ENCODE measurements at regions not wholly inside any gene's neighbourhood (a gene's known extent, or its start where the extent isn't known, plus 50 kb on each side); places are given as distances from the start of the nearest gene placed in this dataset.

DNA sequence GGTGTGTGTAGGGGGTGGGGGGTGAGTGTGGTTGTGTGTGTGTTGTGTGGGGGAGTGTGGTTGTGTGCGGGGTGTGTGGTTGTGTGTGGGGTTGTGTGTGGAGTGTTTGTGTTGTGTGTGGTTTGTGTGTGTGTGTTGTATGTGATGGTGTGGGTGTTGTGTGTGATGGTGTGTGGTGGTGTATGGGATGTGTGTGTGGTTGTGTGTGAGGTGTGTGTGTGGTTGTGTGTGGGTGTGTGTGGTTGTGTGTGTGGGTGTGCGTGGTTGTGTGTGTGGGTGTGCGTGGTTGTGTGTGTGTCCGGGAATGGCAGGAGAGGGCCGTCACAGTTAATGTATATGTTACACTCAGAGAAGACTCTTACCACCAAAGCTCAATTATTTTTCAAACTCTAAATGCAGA, 79.8 kb downstream of the TBXT start:
- H3K27ac Mint-ChIP-seq = no peak overlapping the region
- WGBS (ENCODE audit: insufficient coverage) = 88% methylated on average over 1 of the region's 5 CpGs

DNA sequence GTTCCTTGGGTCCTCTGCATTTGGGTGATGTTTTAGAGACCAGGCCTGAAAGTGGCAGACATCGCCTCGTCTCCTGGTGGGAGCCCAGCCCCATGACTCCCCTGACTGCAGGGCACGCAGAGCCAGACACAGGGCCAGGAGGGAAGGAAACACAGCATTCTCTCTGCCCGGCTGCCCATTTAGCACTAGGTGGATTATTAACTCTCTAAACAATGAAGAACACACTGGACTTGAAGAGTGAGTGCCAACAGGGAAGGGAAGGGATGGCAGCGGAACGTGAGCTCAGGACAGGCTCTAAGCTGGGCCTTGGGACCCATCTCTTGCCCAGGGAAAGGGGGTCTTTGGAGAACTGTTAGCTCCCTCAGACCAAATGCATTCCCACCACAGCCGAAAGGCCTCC, 80.4 kb downstream of the TBXT start:
- Histone ChIP-seq H3K9me3 (replicated peaks in 1 of 2; ENCODE audit: control insufficient read depth in 1 of 2, insufficient read depth in 1 of 2, low read length in 2 of 2) (no peaks in the 10 kb centered on the region), H3K4me1 (ENCODE audit: control insufficient read depth in 1 of 2, insufficient read depth in 2 of 2, low read length in 2 of 2) (no peaks in the 10 kb centered on the region), H3K4me3 (replicated peaks in 1 of 3; ENCODE audit: low read depth in 2 of 3, low read length in 3 of 3) (no peak overlapping the region), H3K36me3 (replicated peaks in 1 of 2; ENCODE audit: control insufficient read depth in 1 of 2, insufficient read depth in 2 of 2, low read length in 2 of 2) (no peaks in the 10 kb centered on the region), H4K20me1 (ENCODE audit: insufficient read depth, low read length) (no peaks in the 10 kb centered on the region), H3K79me2 (ENCODE audit: insufficient read depth, low read length) (no peaks in the 10 kb centered on the region), H2AFZ (ENCODE audit: insufficient read depth, low read depth, low read length, poor library complexity, severe bottlenecking) (no peak overlapping the region), H3K4me2 (replicated peaks; ENCODE audit: extremely low read depth, low read length, poor library complexity, severe bottlenecking) (no peak overlapping the region), H3K27me3 (ENCODE audit: control insufficient read depth in 2 of 2, insufficient read depth in 2 of 2, low read length in 2 of 2) (no peaks in the 10 kb centered on the region), H3K27ac (ENCODE audit: low read depth in 1 of 2, low read length in 2 of 2) (no peak overlapping the region), H3K9ac (ENCODE audit: insufficient read depth, low read length, poor library complexity, severe bottlenecking) (no peak overlapping the region)
- Mint-ChIP-seq H3K27ac (no peak overlapping the region), H3K27me3 (ENCODE audit: low read depth in 3 of 3) (peaks cover 0 to 7% (median 6%) of the 10 kb centered on the region in 3 donors), H3K4me1 (no peaks in the 10 kb centered on the region), H3K36me3 (no peaks in the 10 kb centered on the region), H3K4me3 (no peak overlapping the region), H3K9me3 (peaks cover 0 to 3% (median 0%) of the 10 kb centered on the region in 7 donors)
- WGBS (ENCODE audit: insufficient coverage) = 93% methylated on average over 6 of the region's 7 CpGs
- no peak for DNase-seq
- intact Hi-C loops (cut with micrococcal nuclease) = no loop called here
- TF ChIP-seq, protein P1, sequence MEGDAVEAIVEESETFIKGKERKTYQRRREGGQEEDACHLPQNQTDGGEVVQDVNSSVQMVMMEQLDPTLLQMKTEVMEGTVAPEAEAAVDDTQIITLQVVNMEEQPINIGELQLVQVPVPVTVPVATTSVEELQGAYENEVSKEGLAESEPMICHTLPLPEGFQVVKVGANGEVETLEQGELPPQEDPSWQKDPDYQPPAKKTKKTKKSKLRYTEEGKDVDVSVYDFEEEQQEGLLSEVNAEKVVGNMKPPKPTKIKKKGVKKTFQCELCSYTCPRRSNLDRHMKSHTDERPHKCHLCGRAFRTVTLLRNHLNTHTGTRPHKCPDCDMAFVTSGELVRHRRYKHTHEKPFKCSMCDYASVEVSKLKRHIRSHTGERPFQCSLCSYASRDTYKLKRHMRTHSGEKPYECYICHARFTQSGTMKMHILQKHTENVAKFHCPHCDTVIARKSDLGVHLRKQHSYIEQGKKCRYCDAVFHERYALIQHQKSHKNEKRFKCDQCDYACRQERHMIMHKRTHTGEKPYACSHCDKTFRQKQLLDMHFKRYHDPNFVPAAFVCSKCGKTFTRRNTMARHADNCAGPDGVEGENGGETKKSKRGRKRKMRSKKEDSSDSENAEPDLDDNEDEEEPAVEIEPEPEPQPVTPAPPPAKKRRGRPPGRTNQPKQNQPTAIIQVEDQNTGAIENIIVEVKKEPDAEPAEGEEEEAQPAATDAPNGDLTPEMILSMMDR (IDR thresholded peaks at IDR 0.05) = no peak

More for the DNA sequence above, 79.8 kb downstream of the TBXT start:
- Histone ChIP-seq H3K4me2 (replicated peaks; ENCODE audit: extremely low read depth, low read length, poor library complexity, severe bottlenecking) (no peak overlapping the region), H4K20me1 (ENCODE audit: insufficient read depth, low read length) (no peaks in the 10 kb centered on the region), H3K4me1 (ENCODE audit: control insufficient read depth in 1 of 2, insufficient read depth in 2 of 2, low read length in 2 of 2) (no peaks in the 10 kb centered on the region), H3K9ac (ENCODE audit: insufficient read depth, low read length, poor library complexity, severe bottlenecking) (no peak overlapping the region), H3K79me2 (ENCODE audit: insufficient read depth, low read length) (no peaks in the 10 kb centered on the region), H3K36me3 (replicated peaks in 1 of 2; ENCODE audit: control insufficient read depth in 1 of 2, insufficient read depth in 2 of 2, low read length in 2 of 2) (no peaks in the 10 kb centered on the region), H3K4me3 (replicated peaks in 1 of 3; ENCODE audit: low read depth in 2 of 3, low read length in 3 of 3) (no peak overlapping the region), H2AFZ (ENCODE audit: insufficient read depth, low read depth, low read length, poor library complexity, severe bottlenecking) (no peak overlapping the region), H3K27me3 (ENCODE audit: control insufficient read depth in 2 of 2, insufficient read depth in 2 of 2, low read length in 2 of 2) (no peaks in the 10 kb centered on the region), H3K27ac (ENCODE audit: low read depth in 1 of 2, low read length in 2 of 2) (no peak overlapping the region), H3K9me3 (replicated peaks in 1 of 2; ENCODE audit: control insufficient read depth in 1 of 2, insufficient read depth in 1 of 2, low read length in 2 of 2) (no peaks in the 10 kb centered on the region)
- intact Hi-C loops (cut with micrococcal nuclease) = no loop called here
- Mint-ChIP-seq H3K36me3 (no peaks in the 10 kb centered on the region), H3K27me3 (ENCODE audit: low read depth in 3 of 3) (peaks cover 0 to 6% (median 6%) of the 10 kb centered on the region in 3 donors), H3K4me1 (no peaks in the 10 kb centered on the region), H3K9me3 (peaks cover 0 to 3% (median 0%) of the 10 kb centered on the region in 7 donors), H3K4me3 (no peak overlapping the region)
- TF ChIP-seq, protein P1 (IDR thresholded peaks at IDR 0.05) = no peak
- no peak for DNase-seq
